Suprapubic skin (tissue), 3 donors: ENCODE measurements at regions not wholly inside any gene's neighbourhood (a gene's known extent, or its start where the extent isn't known, plus 50 kb on each side); places are given as distances from the start of the nearest gene placed in this dataset.

Experiments used
- EP300 ChIP-seq: sonication (generic); formaldehyde crosslinking; IDR thresholded peaks from one replicate; pipeline ENCODE4 v1.6.1; 2017; ENCODE audit warnings: antibody characterized with exemption
- TF ChIP-seq, protein P1 (sequence below), 2 donors: fragments of 200-600 bp in 1 of 2; fragments of 450-650 bp in 1 of 2; sonication (generic) in 1 of 2; IDR thresholded peaks; one replicate each; pipeline ENCODE4 v1.5.1; 2016 to 2019; ENCODE audit warnings: antibody characterized with exemption in 2 of 2, mild to moderate bottlenecking in 1 of 2, moderate library complexity in 1 of 2

DNA sequence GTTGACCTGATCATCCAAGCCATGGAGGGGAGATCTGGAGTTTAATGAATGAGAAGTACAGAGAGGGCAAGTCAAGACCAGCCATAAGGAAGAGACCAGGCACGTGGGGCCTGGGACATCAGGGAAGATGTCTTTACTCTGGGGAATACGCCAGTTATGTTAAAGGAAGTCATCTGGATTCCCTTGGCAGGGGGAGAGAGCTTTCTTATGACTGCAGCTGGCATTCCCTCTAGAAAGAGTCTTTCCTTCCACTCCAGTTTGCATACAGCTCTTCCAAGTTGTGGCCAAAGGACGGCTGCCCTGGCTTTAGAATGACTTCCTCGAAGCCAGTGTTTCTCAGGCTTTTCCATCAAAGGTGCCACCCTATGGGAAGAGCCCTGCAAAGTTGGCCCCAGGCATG, 93.6 kb upstream of the AGBL1 start:
- TF ChIP-seq EP300: no peak
- TF ChIP-seq, protein P1, sequence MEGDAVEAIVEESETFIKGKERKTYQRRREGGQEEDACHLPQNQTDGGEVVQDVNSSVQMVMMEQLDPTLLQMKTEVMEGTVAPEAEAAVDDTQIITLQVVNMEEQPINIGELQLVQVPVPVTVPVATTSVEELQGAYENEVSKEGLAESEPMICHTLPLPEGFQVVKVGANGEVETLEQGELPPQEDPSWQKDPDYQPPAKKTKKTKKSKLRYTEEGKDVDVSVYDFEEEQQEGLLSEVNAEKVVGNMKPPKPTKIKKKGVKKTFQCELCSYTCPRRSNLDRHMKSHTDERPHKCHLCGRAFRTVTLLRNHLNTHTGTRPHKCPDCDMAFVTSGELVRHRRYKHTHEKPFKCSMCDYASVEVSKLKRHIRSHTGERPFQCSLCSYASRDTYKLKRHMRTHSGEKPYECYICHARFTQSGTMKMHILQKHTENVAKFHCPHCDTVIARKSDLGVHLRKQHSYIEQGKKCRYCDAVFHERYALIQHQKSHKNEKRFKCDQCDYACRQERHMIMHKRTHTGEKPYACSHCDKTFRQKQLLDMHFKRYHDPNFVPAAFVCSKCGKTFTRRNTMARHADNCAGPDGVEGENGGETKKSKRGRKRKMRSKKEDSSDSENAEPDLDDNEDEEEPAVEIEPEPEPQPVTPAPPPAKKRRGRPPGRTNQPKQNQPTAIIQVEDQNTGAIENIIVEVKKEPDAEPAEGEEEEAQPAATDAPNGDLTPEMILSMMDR (IDR thresholded peaks at IDR 0.05): no peak
